BJ (cell line): ENCODE measurements at regions not wholly inside any gene's neighbourhood (a gene's known extent, or its start where the extent isn't known, plus 50 kb on each side); places are given as distances from the start of the nearest gene placed in this dataset.

ENCODE experiments used
- CTCF ChIA-PET: fragments of 350-600 bp; formaldehyde crosslinking; extraction: SDS; loops from one replicate; lab custom pipeline; 2021; ENCODE audit warnings: antibody characterized with exemption, inconsistent platforms; lab: Yijun Ruan, JAX
- POLR2A ChIA-PET: fragments of 300-600 bp; sonication (Branson Sonifier 250); formaldehyde crosslinking; extraction: SDS; loops from one replicate; lab custom pipeline; 2021; ENCODE audit warnings: antibody characterized with exemption; lab: Charles Lee
- DNase-seq: peaks from one replicate; pipeline ENCODE4 v3.0.0-alpha.2; 2011; ENCODE audit warnings: low read depth
- H3K27me3 ChIP-seq: 2 replicates; pipeline ENCODE4 v1.6.0; 2011; ENCODE audit warnings: low read length; ENCODE audit not compliant: control insufficient read depth, insufficient read depth
- H3K36me3 ChIP-seq: 2 replicates; pipeline ENCODE4 v1.5.1; 2011; ENCODE audit warnings: low read length; ENCODE audit not compliant: control insufficient read depth, insufficient read depth
- H3K4me3 ChIP-seq: 2 replicates; pipeline ENCODE4 v1.5.1; 2011; ENCODE audit warnings: low read depth, mild to moderate bottlenecking, control low read depth, low read length
- CTCF ChIP-seq: IDR thresholded peaks from 2 replicates; pipeline ENCODE4 v1.5.1; 2011; ENCODE audit warnings: low read depth, mild to moderate bottlenecking, control low read depth, inconsistent platforms, low read length, moderate library complexity; ENCODE audit not compliant: insufficient read depth

GRCh38 chr2:7626139-7626537, 708.9 kb downstream of the RNF144A start:
- Histone ChIP-seq H3K27me3 (no peaks in the 10 kb centered on the region), H3K4me3 (no peak overlapping the region), H3K36me3 (no peaks in the 10 kb centered on the region)
- ChIA-PET CTCF (no interaction called here), POLR2A (no interaction called here)
- DNase-seq = no peak
- no peak for TF ChIP-seq CTCF

GRCh38 chr2:7627583-7627982, 710.4 kb downstream of the RNF144A start:
- CTCF ChIA-PET = no interaction called here
- POLR2A ChIA-PET = interaction anchor here (1.1 kb wide), 1 partner anchor 15 kb away, joined by 8 read pairs; no protein-coding TSS in a partner anchor
- Histone ChIP-seq H3K4me3 (no peak overlapping the region), H3K27me3 (no peaks in the 10 kb centered on the region), H3K36me3 (no peaks in the 10 kb centered on the region)
- DNase-seq = no peak
- TF ChIP-seq CTCF = no peak

- ChIA-PET POLR2A (no interaction called here), CTCF (no interaction called here)
- TF ChIP-seq CTCF = no peak
- no peak for DNase-seq
- Histone ChIP-seq H3K36me3 (no peaks in the 10 kb centered on the region), H3K27me3 (no peaks in the 10 kb centered on the region), H3K4me3 (no peak overlapping the region)
Measured at GRCh38 chr2:7632420-7632819, 715.2 kb downstream of the RNF144A start.

- no peaks in the 10 kb centered on the region for H3K36me3 ChIP-seq
- ChIA-PET CTCF (no interaction called here), POLR2A (no interaction called here)
- no peak for TF ChIP-seq CTCF
- H3K4me3 ChIP-seq = no peak overlapping the region
- no peak for DNase-seq
- no peaks in the 10 kb centered on the region for H3K27me3 ChIP-seq
Measured at GRCh38 chr2:7633566-7634153, 716.4 kb downstream of the RNF144A start.

GRCh38 chr2:7634409-7634808, 717.2 kb downstream of the RNF144A start:
- POLR2A ChIA-PET = no interaction called here
- CTCF ChIA-PET = no interaction called here
- no peak for TF ChIP-seq CTCF
- no peak for DNase-seq
- H3K36me3 ChIP-seq = no peaks in the 10 kb centered on the region
- no peaks in the 10 kb centered on the region for H3K27me3 ChIP-seq
- H3K4me3 ChIP-seq = no peak overlapping the region
